ENCODE measurements at regions not wholly inside any gene's neighbourhood (a gene's known extent, or its start where the extent isn't known, plus 50 kb on each side); places are given as distances from the start of the nearest gene placed in this dataset.
"Not testable (repeated sequence)": the region's sequence is repeated elsewhere in the genome, so short reads cannot be mapped to it uniquely, and the experiment has no call there.

- no peak for DNase-seq
These were observed 97.9 kb upstream of the BTN3A2 start for GRCh38 chr6:26267083-26267589.

GRCh38 chr6:26268659-26269402 is 96.2 kb upstream of the BTN3A2 start:
- no peak for DNase-seq

- no peak for DNase-seq
These were observed 95.2 kb upstream of the BTN3A2 start for GRCh38 chr6:26269531-26270485.

GRCh38 chr6:26270486-26270861 is 94.5 kb upstream of the BTN3A2 start:
- DNase-seq = no peak

- DNase-seq = no peak
These were observed 93.9 kb upstream of the BTN3A2 start for GRCh38 chr6:26270903-26271667.

- DNase-seq = no peak
These were observed 93.4 kb upstream of the BTN3A2 start for GRCh38 chr6:26271668-26272024.

- no peak for DNase-seq
These were observed 92.8 kb upstream of the BTN3A2 start for GRCh38 chr6:26272171-26272637.

GRCh38 chr6:26273673-26274588 is 91.1 kb upstream of the BTN3A2 start:
- DNase-seq = no peak

- DNase-seq = no peak
These were observed 89.3 kb upstream of the BTN3A2 start for GRCh38 chr6:26275663-26276062.

GRCh38 chr6:26276841-26277648 is 88.0 kb upstream of the BTN3A2 start:
- no peak for DNase-seq

- DNase-seq = no peak
These were observed 86.5 kb upstream of the BTN3A2 start for GRCh38 chr6:26278536-26278935.

- DNase-seq = not testable (repeated sequence)
These were observed 85.6 kb upstream of the BTN3A2 start for GRCh38 chr6:26279371-26279770.

GRCh38 chr6:26280407-26280806 is 84.6 kb upstream of the BTN3A2 start:
- no peak for DNase-seq

GRCh38 chr6:26284537-26285142 is 80.4 kb upstream of the BTN3A2 start:
- no peak for DNase-seq

- DNase-seq = peak; percentile 77
These were observed 79.6 kb upstream of the BTN3A2 start for GRCh38 chr6:26285143-26286134.

GRCh38 chr6:26286168-26286877 is 78.7 kb upstream of the BTN3A2 start:
- DNase-seq = no peak

GRCh38 chr6:26288155-26288554 is 76.8 kb upstream of the BTN3A2 start:
- DNase-seq = no peak

GRCh38 chr6:26290941-26291340 is 74.1 kb upstream of the BTN3A2 start:
- no peak for DNase-seq

GRCh38 chr6:26292709-26293108 is 72.3 kb upstream of the BTN3A2 start:
- DNase-seq = no peak

All from NCI-H524 treated with DMSO at 0.1 percent for 48 hours (cell line).